Activated naive CD8-positive, alpha-beta T cell treated with anti-CD3 and anti-CD28 coated beads for 36 hours (primary cell): ENCODE measurements at regions not wholly inside any gene's neighbourhood (a gene's known extent, or its start where the extent isn't known, plus 50 kb on each side); places are given as distances from the start of the nearest gene placed in this dataset.
"Not testable (repeated sequence)": the region's sequence is repeated elsewhere in the genome, so short reads cannot be mapped to it uniquely, and the experiment has no call there.

Experiments used
- DNase-seq: peaks from one replicate; pipeline ENCODE4 v3.0.0; 2021
- H3K27ac Mint-ChIP-seq: one replicate; pipeline ENCODE4 v1.8.0; 2022; ENCODE audit warnings: mild to moderate bottlenecking, moderate library complexity, mixed read lengths
- H3K27me3 Mint-ChIP-seq: one replicate; pipeline ENCODE4 v1.8.0; 2022; ENCODE audit warnings: mild to moderate bottlenecking, mixed read lengths
- H3K36me3 Mint-ChIP-seq: one replicate; pipeline ENCODE4 v1.8.0; 2021; ENCODE audit warnings: mild to moderate bottlenecking, mixed read lengths
- H3K4me1 Mint-ChIP-seq: one replicate; pipeline ENCODE4 v1.8.0; 2021; ENCODE audit warnings: mixed read lengths
- H3K4me3 Mint-ChIP-seq: one replicate; pipeline ENCODE4 v1.8.0; 2022; ENCODE audit warnings: mild to moderate bottlenecking, moderate library complexity, mixed read lengths
- H3K9me3 Mint-ChIP-seq: one replicate; pipeline ENCODE4 v1.8.0; 2022; ENCODE audit warnings: mixed read lengths

DNA sequence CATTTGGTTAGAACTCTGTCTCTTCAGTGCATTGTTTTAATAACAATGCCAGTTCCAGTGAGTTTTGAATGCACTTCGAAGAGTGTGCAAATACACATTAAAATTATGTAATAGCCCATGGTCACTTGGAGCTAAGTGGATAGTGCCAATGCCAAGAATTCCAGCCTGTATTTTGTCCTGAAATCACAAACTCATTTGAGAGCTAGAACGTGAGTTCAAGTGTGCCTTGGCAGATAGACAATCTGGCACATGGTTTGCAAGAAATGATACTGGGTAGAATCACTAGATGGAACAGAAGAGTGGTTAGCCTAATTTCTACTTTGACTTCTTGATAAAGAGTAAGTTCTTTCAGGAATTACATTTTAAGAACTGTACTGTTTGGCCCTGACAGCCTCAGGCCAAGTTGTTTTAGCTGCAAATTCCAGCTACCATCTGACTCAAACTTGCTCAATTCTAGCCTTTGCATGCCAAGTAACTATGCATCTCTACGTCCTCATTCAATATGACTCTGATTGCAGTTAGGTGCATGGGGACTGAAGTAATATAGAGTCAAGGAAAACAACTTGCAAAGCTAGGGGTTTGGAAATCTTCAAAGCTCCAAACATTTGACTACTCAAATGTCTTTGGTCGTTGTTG is 131.9 kb upstream of the SMIM31 start:
- peaks cover 6% of the 10 kb centered on the region for H3K9me3 Mint-ChIP-seq
- no peaks in the 10 kb centered on the region for H3K4me1 Mint-ChIP-seq
- H3K27ac Mint-ChIP-seq: no peak overlapping the region
- peaks cover 6% of the 10 kb centered on the region for H3K27me3 Mint-ChIP-seq
- no peaks in the 10 kb centered on the region for H3K36me3 Mint-ChIP-seq
- no peak for DNase-seq
- H3K4me3 Mint-ChIP-seq: no peak overlapping the region

- H3K36me3 Mint-ChIP-seq: no peaks in the 10 kb centered on the region
- peaks cover 6% of the 10 kb centered on the region for H3K27me3 Mint-ChIP-seq
- H3K4me3 Mint-ChIP-seq: no peak overlapping the region
- DNase-seq: no peak
- H3K4me1 Mint-ChIP-seq: no peaks in the 10 kb centered on the region
- no peak overlapping the region for H3K27ac Mint-ChIP-seq
- peaks cover 6% of the 10 kb centered on the region for H3K9me3 Mint-ChIP-seq
These were observed 130.8 kb upstream of the SMIM31 start for GRCh38 chr4:164623099-164623498.

GRCh38 chr4:164639001-164639400 is 114.9 kb upstream of the SMIM31 start:
- no peak overlapping the region for H3K4me3 Mint-ChIP-seq
- no peak for DNase-seq
- no peaks in the 10 kb centered on the region for H3K4me1 Mint-ChIP-seq
- H3K27me3 Mint-ChIP-seq: no peaks in the 10 kb centered on the region
- H3K36me3 Mint-ChIP-seq: no peaks in the 10 kb centered on the region
- H3K9me3 Mint-ChIP-seq: peaks cover 4% of the 10 kb centered on the region
- H3K27ac Mint-ChIP-seq: no peak overlapping the region

- DNase-seq: no peak
- Mint-ChIP-seq H3K27ac (no peak overlapping the region), H3K4me1 (no peaks in the 10 kb centered on the region), H3K9me3 (peaks cover 2% of the 10 kb centered on the region), H3K36me3 (no peaks in the 10 kb centered on the region), H3K27me3 (no peaks in the 10 kb centered on the region), H3K4me3 (no peak overlapping the region)
These were observed 105.6 kb upstream of the SMIM31 start for GRCh38 chr4:164648151-164648848.

DNA sequence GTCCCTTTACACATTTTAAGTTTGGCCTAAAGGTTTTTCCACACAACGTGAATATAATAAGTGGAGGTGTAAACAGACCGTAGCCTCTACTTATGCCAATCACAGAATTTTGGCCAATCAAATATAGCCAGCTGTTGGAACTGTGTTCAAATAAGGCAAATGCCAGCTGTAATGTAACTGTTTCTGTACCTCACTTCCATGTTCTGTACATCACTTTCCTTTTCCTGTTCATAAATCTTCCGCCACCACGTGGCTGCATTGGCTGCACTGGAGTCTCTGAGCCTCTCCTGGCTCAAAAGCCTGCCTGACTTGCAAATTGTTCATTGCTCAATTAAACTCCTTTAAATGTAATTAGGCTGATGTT is 105.1 kb upstream of the SMIM31 start:
- DNase-seq: no peak
- no peak overlapping the region for H3K27ac Mint-ChIP-seq
- H3K4me1 Mint-ChIP-seq: no peaks in the 10 kb centered on the region
- no peaks in the 10 kb centered on the region for H3K36me3 Mint-ChIP-seq
- no peaks in the 10 kb centered on the region for H3K27me3 Mint-ChIP-seq
- no peak overlapping the region for H3K4me3 Mint-ChIP-seq
- H3K9me3 Mint-ChIP-seq: peaks cover 2% of the 10 kb centered on the region

- Mint-ChIP-seq H3K9me3 (peaks cover 12% of the 10 kb centered on the region), H3K27ac (no peak overlapping the region), H3K4me3 (no peak overlapping the region), H3K27me3 (peaks cover 7% of the 10 kb centered on the region), H3K36me3 (no peaks in the 10 kb centered on the region), H3K4me1 (no peaks in the 10 kb centered on the region)
- no peak for DNase-seq
These were observed 94.2 kb upstream of the SMIM31 start for GRCh38 chr4:164659765-164660164.

DNA sequence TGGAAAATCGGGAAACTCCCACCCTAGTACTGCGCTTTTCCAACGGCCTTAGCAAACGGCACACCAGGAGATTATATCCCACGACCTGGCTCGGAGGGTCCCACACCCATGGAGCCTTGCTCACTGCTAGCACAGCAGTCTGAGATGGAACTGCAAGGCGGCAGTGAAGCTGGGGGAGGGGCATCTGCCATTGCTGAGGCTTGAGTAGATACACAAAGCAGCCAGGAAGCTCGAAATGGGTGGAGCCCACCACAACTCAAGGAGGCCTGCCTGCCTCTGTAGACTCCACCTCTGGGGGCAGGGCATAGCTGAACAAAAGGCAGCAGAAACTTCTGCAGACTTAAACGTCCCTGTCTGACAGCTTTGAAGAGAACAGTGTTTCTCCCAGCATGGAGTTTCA is 77.8 kb upstream of the SMIM31 start:
- not testable (repeated sequence) for H3K4me1 Mint-ChIP-seq, H3K27me3 Mint-ChIP-seq, H3K27ac Mint-ChIP-seq, H3K9me3 Mint-ChIP-seq, H3K4me3 Mint-ChIP-seq, H3K36me3 Mint-ChIP-seq, DNase-seq

- H3K27ac Mint-ChIP-seq: no peak overlapping the region
- no peaks in the 10 kb centered on the region for H3K36me3 Mint-ChIP-seq
- no peaks in the 10 kb centered on the region for H3K9me3 Mint-ChIP-seq
- DNase-seq: no peak
- H3K27me3 Mint-ChIP-seq: peaks cover 4% of the 10 kb centered on the region
- no peak overlapping the region for H3K4me3 Mint-ChIP-seq
- no peaks in the 10 kb centered on the region for H3K4me1 Mint-ChIP-seq
These were observed 70.9 kb upstream of the SMIM31 start for GRCh38 chr4:164683040-164683439.

- Mint-ChIP-seq H3K9me3 (no peaks in the 10 kb centered on the region), H3K27me3 (no peaks in the 10 kb centered on the region), H3K4me3 (no peak overlapping the region), H3K36me3 (no peaks in the 10 kb centered on the region), H3K27ac (no peak overlapping the region), H3K4me1 (no peaks in the 10 kb centered on the region)
- DNase-seq: no peak
These were observed 58.3 kb upstream of the SMIM31 start for GRCh38 chr4:164695650-164696049.

DNA sequence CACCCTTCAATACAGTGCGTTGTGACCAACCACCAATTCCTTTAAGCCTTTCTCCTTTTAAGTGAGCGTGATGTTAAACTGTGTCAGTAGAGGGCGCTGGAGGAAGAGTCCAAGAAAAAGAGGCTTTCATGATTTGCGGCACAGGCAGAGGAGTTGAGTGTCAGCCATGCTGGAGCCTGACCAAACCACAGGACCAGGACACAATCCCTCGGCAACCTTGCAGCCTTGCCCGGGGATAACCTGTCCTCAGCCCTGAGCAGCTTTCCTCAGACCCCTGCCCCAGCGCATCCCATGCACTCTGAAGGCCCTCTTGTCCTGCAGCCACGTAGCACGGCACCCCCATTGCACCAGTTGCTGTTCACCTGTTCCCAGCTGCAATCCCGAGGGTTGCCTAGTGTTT is 53.5 kb upstream of the SMIM31 start:
- no peaks in the 10 kb centered on the region for H3K4me1 Mint-ChIP-seq
- H3K27me3 Mint-ChIP-seq: no peaks in the 10 kb centered on the region
- no peaks in the 10 kb centered on the region for H3K36me3 Mint-ChIP-seq
- H3K9me3 Mint-ChIP-seq: no peaks in the 10 kb centered on the region
- no peak overlapping the region for H3K4me3 Mint-ChIP-seq
- no peak for DNase-seq
- H3K27ac Mint-ChIP-seq: no peak overlapping the region

DNA sequence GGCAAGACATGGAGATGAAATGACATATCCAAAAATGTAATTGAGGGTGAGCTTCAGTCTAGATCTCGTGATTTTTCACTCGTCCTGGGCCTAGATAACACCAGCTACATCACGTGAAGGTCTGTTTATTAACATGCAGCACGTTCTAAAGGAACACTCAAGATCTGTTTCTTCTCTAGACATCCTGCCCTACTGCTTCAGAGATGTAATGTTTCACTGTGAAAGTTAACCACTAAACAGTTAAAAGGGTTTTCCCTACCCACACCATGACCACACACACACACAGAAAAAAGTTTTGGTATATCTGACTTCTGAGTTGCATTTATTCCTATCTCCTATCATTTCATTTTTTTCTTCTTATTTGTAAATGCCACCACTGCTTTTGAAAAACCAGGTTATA is 52.3 kb upstream of the SMIM31 start:
- Mint-ChIP-seq H3K9me3 (no peaks in the 10 kb centered on the region), H3K27ac (no peak overlapping the region), H3K4me1 (no peaks in the 10 kb centered on the region), H3K27me3 (no peaks in the 10 kb centered on the region), H3K4me3 (no peak overlapping the region), H3K36me3 (no peaks in the 10 kb centered on the region)
- DNase-seq: no peak
